SK-N-SH treated with all-trans-retinoic acid at 6 μM for 48 hours (cell line): ENCODE measurements at regions not wholly inside any gene's neighbourhood (a gene's known extent, or its start where the extent isn't known, plus 50 kb on each side); places are given as distances from the start of the nearest gene placed in this dataset.

Source experiments
- BACH2 ChIP-seq: fragments of 250-450 bp; sonication (Bioruptor Pico); IDR thresholded peaks from 2 replicates; pipeline ENCODE4 v1.9.0; 2021; ENCODE audit warnings: mild to moderate bottlenecking, borderline replicate concordance
- CREB5 ChIP-seq: fragments of 250-450 bp; sonication (Bioruptor Pico); IDR thresholded peaks from 2 replicates; pipeline ENCODE4 v1.5.1; 2020; ENCODE audit warnings: low read depth, mild to moderate bottlenecking, moderate library complexity
- ISL1 ChIP-seq: fragments of 250-450 bp; sonication (Bioruptor Pico); IDR thresholded peaks from 2 replicates; pipeline ENCODE4 v2.1.2; 2022; ENCODE audit warnings: mild to moderate bottlenecking, moderate library complexity
- PATZ1 ChIP-seq: fragments of 250-450 bp; sonication (Bioruptor Pico); IDR thresholded peaks from 2 replicates; pipeline ENCODE4 v1.8.0; 2020; ENCODE audit warnings: mild to moderate bottlenecking, moderate library complexity, borderline replicate concordance
- POU6F1 ChIP-seq: fragments of 250-450 bp; sonication (Bioruptor Pico); IDR thresholded peaks from 2 replicates; pipeline ENCODE4 v1.8.0; 2021; ENCODE audit warnings: low read depth, mild to moderate bottlenecking, moderate library complexity, borderline replicate concordance
- SNAI2 ChIP-seq: fragments of 250-450 bp; sonication (Bioruptor Pico); IDR thresholded peaks from 2 replicates; pipeline ENCODE4 v1.5.0; 2020; ENCODE audit warnings: mild to moderate bottlenecking, moderate library complexity
- TCF4 ChIP-seq: fragments of 250-450 bp; sonication (Bioruptor Pico); IDR thresholded peaks from 2 replicates; pipeline ENCODE4 v1.8.0; 2021; ENCODE audit warnings: mild to moderate bottlenecking, moderate library complexity, borderline replicate concordance
- TOX ChIP-seq: fragments of 250-450 bp; sonication (Bioruptor Pico); IDR thresholded peaks from 2 replicates; pipeline ENCODE4 v1.8.0; 2021; ENCODE audit warnings: mild to moderate bottlenecking, moderate library complexity, borderline replicate concordance
- ZC3H10 ChIP-seq: fragments of 250-450 bp; sonication (Bioruptor Pico); IDR thresholded peaks from 2 replicates; pipeline ENCODE4 v1.5.1; 2021; ENCODE audit warnings: mild to moderate bottlenecking, moderate library complexity
- ZFP3 ChIP-seq: fragments of 250-450 bp; sonication (Bioruptor Pico); IDR thresholded peaks from 2 replicates; pipeline ENCODE4 v1.5.0; 2020; ENCODE audit warnings: mild to moderate bottlenecking, moderate library complexity
- ZFP30 ChIP-seq: fragments of 450-650 bp; formaldehyde crosslinking; IDR thresholded peaks from 2 replicates; pipeline ENCODE4 v1.5.0; 2022; ENCODE audit warnings: mild to moderate bottlenecking, moderate library complexity
- ZNF8 ChIP-seq: fragments of 450-650 bp; formaldehyde crosslinking; IDR thresholded peaks from 2 replicates; pipeline ENCODE4 v1.5.0; 2020; ENCODE audit warnings: mild to moderate bottlenecking, moderate library complexity

GRCh38 chr11:69939551-69940245 is 120.5 kb upstream of the FGF3 start:
- TF ChIP-seq BACH2 (CRISPR knock-in tag) (no peak), SNAI2 (CRISPR knock-in tag) (no peak), CREB5 (no peak), PATZ1 (no peak), ZFP3 (no peak), ZNF8 (CRISPR knock-in tag) (no peak), TCF4 (CRISPR knock-in tag) (no peak), POU6F1 (CRISPR knock-in tag) (no peak), ISL1 (CRISPR knock-in tag) (no peak), TOX (CRISPR knock-in tag) (no peak), ZC3H10 (CRISPR knock-in tag) (no peak), ZFP30 (CRISPR knock-in tag) (no peak)
